Fibroblast of lung (primary cell): ENCODE measurements at regions not wholly inside any gene's neighbourhood (a gene's known extent, or its start where the extent isn't known, plus 50 kb on each side); places are given as distances from the start of the nearest gene placed in this dataset.

Source experiments
- DNase-seq, 2 donors: peaks; one replicate each; pipeline versions ENCODE4 v3.0.0 to v3.0.0-alpha.2; 2010; ENCODE audit warnings: low read depth in 2 of 2
- H2AFZ ChIP-seq: 2 replicates; pipeline ENCODE4 v1.5.1; 2012; ENCODE audit warnings: low read length, control low read depth, inconsistent platforms
- H3K27ac ChIP-seq: 2 replicates; pipeline ENCODE4 v1.5.1; 2011; ENCODE audit warnings: low read length, control low read depth; ENCODE audit not compliant: insufficient read depth
- H3K27me3 ChIP-seq: 2 replicates; pipeline ENCODE4 v1.5.1; 2011; ENCODE audit warnings: mild to moderate bottlenecking, low read length; ENCODE audit not compliant: control insufficient read depth, insufficient read depth
- H3K36me3 ChIP-seq: 2 replicates; pipeline ENCODE4 v1.5.1; 2011; ENCODE audit warnings: low read length; ENCODE audit not compliant: control insufficient read depth, insufficient read depth
- H3K4me1 ChIP-seq: 2 replicates; pipeline ENCODE4 v1.5.1; 2011; ENCODE audit warnings: low read length; ENCODE audit not compliant: control insufficient read depth, insufficient read depth; ENCODE audit errors: extremely low read depth
- H3K4me2 ChIP-seq: 2 replicates; pipeline ENCODE4 v1.5.1; 2011; ENCODE audit warnings: low read length, control low read depth; ENCODE audit not compliant: insufficient read depth; ENCODE audit errors: extremely low read depth
- H3K4me3 ChIP-seq, 4 experiments: fragments of 200-600 bp in 1 of 4; sonication (generic) in 1 of 4; replicated peaks in 1 of 4; 2 replicates each; pipeline ENCODE4 v1.5.1; 2011 to 2016; ENCODE audit warnings: low read length in 4 of 4, low read depth in 3 of 4, mild to moderate bottlenecking in 3 of 4, control low read depth in 2 of 4, inconsistent platforms in 1 of 4, mixed read lengths in 1 of 4; ENCODE audit not compliant: insufficient read depth in 1 of 4; ENCODE audit errors: control extremely low read depth in 1 of 4
- H3K79me2 ChIP-seq: 2 replicates; pipeline ENCODE4 v1.5.1; 2012; ENCODE audit warnings: mild to moderate bottlenecking, low read length, inconsistent platforms; ENCODE audit not compliant: control insufficient read depth, insufficient read depth
- H3K9ac ChIP-seq: 2 replicates; pipeline ENCODE4 v1.5.1; 2011; ENCODE audit warnings: mild to moderate bottlenecking, low read length, control low read depth; ENCODE audit not compliant: insufficient read depth
- H3K9me3 ChIP-seq: 2 replicates; pipeline ENCODE4 v1.5.1; 2012; ENCODE audit warnings: low read depth, low read length; ENCODE audit not compliant: control insufficient read depth, insufficient read depth
- H4K20me1 ChIP-seq: 2 replicates; pipeline ENCODE4 v1.5.1; 2011; ENCODE audit warnings: low read length; ENCODE audit not compliant: control insufficient read depth, insufficient read depth; ENCODE audit errors: extremely low read depth
- EZH2 ChIP-seq: IDR thresholded peaks from 2 replicates; pipeline ENCODE4 v1.5.1; 2012; ENCODE audit warnings: low read length, control low read depth, mild to moderate bottlenecking; ENCODE audit errors: missing control alignments
- TF ChIP-seq, protein P1 (sequence below), 2 donors: IDR thresholded peaks in 1 of 2; conservative IDR thresholded peaks in 1 of 2; 1 replicate in 1 of 2; 2 replicates in 1 of 2; pipeline ENCODE4 v1.5.1; 2011 to 2012; ENCODE audit warnings: low read length in 2 of 2, control low read depth in 1 of 2, inconsistent platforms in 1 of 2, low read depth in 1 of 2, mild to moderate bottlenecking in 1 of 2

DNA sequence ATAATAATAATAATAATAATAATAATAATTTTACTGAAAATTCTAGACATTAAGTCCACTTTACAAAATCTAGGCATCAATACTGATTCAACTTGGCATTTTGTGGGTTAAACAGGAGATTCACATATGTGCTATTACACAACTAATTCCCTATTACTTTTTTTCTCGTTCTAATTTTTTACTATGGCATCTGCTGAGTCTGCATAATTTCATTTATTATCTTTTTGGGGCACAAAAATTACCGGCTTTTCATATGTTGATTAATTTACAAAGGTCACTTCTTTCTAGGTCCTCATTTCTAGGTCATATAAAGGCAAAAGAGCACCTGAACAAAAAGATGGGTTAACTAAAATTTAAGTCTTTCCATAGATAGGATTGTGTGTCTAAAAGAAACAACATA is 1357.8 kb upstream of the ADGRB3 start:
- no peak overlapping the region for H3K4me2 ChIP-seq
- TF ChIP-seq, protein P1, sequence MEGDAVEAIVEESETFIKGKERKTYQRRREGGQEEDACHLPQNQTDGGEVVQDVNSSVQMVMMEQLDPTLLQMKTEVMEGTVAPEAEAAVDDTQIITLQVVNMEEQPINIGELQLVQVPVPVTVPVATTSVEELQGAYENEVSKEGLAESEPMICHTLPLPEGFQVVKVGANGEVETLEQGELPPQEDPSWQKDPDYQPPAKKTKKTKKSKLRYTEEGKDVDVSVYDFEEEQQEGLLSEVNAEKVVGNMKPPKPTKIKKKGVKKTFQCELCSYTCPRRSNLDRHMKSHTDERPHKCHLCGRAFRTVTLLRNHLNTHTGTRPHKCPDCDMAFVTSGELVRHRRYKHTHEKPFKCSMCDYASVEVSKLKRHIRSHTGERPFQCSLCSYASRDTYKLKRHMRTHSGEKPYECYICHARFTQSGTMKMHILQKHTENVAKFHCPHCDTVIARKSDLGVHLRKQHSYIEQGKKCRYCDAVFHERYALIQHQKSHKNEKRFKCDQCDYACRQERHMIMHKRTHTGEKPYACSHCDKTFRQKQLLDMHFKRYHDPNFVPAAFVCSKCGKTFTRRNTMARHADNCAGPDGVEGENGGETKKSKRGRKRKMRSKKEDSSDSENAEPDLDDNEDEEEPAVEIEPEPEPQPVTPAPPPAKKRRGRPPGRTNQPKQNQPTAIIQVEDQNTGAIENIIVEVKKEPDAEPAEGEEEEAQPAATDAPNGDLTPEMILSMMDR (conservative IDR thresholded peaks at IDR 0.05 in 1 of 2, IDR thresholded peaks at IDR 0.05 in 1 of 2; ENCODE audit: low read depth in 1 of 2, low read length in 2 of 2), result no peak
- TF ChIP-seq EZH2, result no peak
- no peak overlapping the region for H3K27ac ChIP-seq
- no peaks in the 10 kb centered on the region for H3K79me2 ChIP-seq
- H2AFZ ChIP-seq, result no peak overlapping the region
- H3K4me3 ChIP-seq, result no peak overlapping the region
- H3K9ac ChIP-seq, result no peak overlapping the region
- no peak for DNase-seq
- H3K27me3 ChIP-seq, result no peaks in the 10 kb centered on the region
- H3K36me3 ChIP-seq, result no peaks in the 10 kb centered on the region
- no peaks in the 10 kb centered on the region for H3K4me1 ChIP-seq
- H3K9me3 ChIP-seq, result no peaks in the 10 kb centered on the region
- H4K20me1 ChIP-seq, result no peaks in the 10 kb centered on the region

DNA sequence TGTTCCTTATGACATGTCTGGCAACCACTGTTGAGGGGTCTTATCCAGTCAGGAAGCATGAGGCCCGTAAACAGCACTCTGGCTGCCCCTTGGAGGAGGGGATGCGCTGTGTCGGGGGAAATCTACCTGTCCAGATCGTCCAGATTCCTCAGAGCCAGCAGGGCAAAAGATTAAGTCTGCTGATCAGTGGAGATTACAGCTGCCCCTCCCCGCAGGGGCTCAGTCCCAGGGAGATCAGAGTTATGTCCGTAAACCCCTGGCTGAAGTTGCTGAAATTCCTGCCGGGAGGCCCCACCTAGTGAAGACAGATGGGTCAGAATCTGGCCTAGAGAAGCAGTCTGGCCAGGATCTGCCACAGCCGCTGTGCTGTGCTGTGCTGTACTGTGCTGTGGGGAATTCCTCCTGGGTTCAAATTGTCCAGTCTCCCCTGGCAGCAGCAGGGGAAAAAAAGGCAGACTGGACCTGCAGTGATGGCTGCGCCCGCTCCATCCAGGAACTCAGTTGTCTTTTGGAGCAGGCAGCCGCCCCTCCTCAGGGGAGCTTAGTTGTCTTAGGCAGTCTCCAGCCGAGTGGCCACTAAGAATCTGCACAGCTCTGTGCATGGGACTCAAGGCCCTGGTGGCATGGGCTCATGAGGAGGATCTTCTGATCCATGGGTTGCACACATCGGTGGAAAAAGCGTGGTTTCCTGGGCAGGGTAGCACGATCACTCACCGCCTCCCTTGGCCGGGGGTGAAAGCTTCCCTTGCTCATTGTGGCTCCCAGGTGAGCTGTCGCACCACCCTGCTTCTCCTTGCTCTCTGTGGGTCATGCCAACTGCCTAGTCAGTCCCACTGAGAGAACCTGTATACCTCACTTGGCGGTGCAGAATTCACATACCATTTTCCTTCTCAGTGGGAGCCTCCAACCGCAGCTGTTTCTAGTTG is 1368.8 kb upstream of the ADGRB3 start:
- Histone ChIP-seq H3K4me1 (no peaks in the 10 kb centered on the region), H3K9me3 (no peaks in the 10 kb centered on the region)

DNA sequence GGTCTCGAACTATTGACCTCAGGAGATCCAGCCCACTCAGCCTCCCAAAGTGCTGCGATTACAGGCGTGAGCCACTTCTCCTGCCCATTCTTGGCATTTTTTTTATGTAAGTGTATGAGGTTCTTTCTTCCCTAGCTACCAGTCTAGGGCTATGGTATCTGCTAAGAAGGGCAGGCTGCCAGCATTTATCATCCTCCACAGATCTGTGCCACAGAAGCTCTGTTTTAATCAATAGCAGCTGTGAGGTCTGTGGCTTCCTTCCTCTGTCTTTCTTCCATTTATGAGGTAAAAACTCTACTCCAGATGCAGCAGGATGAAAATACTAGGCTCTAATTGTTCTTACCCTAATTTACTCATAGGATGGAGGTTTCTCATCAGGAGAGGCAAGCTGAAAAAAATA is 1382.4 kb upstream of the ADGRB3 start:
- peak in 1 of 2 donors; percentile 1 for DNase-seq
- Histone ChIP-seq H3K79me2 (no peaks in the 10 kb centered on the region), H2AFZ (no peak overlapping the region), H3K9ac (no peak overlapping the region), H3K36me3 (no peaks in the 10 kb centered on the region), H3K4me3 (no peak overlapping the region), H3K4me2 (no peak overlapping the region), H3K27me3 (no peaks in the 10 kb centered on the region), H3K9me3 (no peaks in the 10 kb centered on the region), H4K20me1 (no peaks in the 10 kb centered on the region), H3K27ac (no peak overlapping the region), H3K4me1 (no peaks in the 10 kb centered on the region)
- no peak for TF ChIP-seq EZH2
- TF ChIP-seq, protein P1 (conservative IDR thresholded peaks at IDR 0.05 in 1 of 2, IDR thresholded peaks at IDR 0.05 in 1 of 2; ENCODE audit: low read depth in 1 of 2, low read length in 2 of 2), result no peak

More for the DNA sequence above, 1368.8 kb upstream of the ADGRB3 start:
- Histone ChIP-seq H3K9ac (no peak overlapping the region), H3K79me2 (no peaks in the 10 kb centered on the region), H2AFZ (no peak overlapping the region), H3K27me3 (no peaks in the 10 kb centered on the region), H3K36me3 (no peaks in the 10 kb centered on the region), H3K4me3 (no peak overlapping the region), H3K4me2 (no peak overlapping the region), H3K27ac (no peak overlapping the region), H4K20me1 (no peaks in the 10 kb centered on the region)
- no peak for DNase-seq
- TF ChIP-seq EZH2, result no peak
